Heart left ventricle (tissue), 16 donors: ENCODE measurements at regions not wholly inside any gene's neighbourhood (a gene's known extent, or its start where the extent isn't known, plus 50 kb on each side); places are given as distances from the start of the nearest gene placed in this dataset.

Source experiments
- ATAC-seq, 4 donors: fragments of 200-7000 bp; cut with Tn5 transposase; one replicate each; pipeline ENCODE4 v1.9.1; 2020 to 2022; ENCODE audit warnings: moderate library complexity in 4 of 4, mild to moderate bottlenecking in 3 of 4, moderate number of reproducible peaks in 1 of 4
- DNase-seq, 5 donors: peaks; one replicate each; pipeline ENCODE4 v3.0.0-alpha.2; 2020
- H3K27ac ChIP-seq, 12 donors: fragments of 200-600 bp; sonication (generic) in 4 of 12; one replicate each; pipeline versions ENCODE4 v1.5.0 to v1.8.0; 2016 to 2022; ENCODE audit warnings: mild to moderate bottlenecking in 2 of 12
- H3K27me3 ChIP-seq, 9 donors: fragments of 200-600 bp; sonication (generic) in 2 of 9; one replicate each; pipeline versions ENCODE4 v1.5.1 to v1.8.0; 2016 to 2022; ENCODE audit warnings: mild to moderate bottlenecking in 3 of 9
- H3K36me3 ChIP-seq, 9 donors: fragments of 200-600 bp; sonication (generic) in 2 of 9; one replicate each; pipeline versions ENCODE4 v1.5.0 to v1.8.0; 2018 to 2022; ENCODE audit warnings: mild to moderate bottlenecking in 2 of 9
- H3K4me1 ChIP-seq, 12 donors: fragments of 200-600 bp; sonication (generic) in 4 of 12; one replicate each; pipeline versions ENCODE4 v1.5.0 to v1.8.0; 2016 to 2022; ENCODE audit warnings: mild to moderate bottlenecking in 3 of 12
- H3K4me3 ChIP-seq, 12 donors: fragments of 200-600 bp; sonication (generic) in 4 of 12; one replicate each; pipeline versions ENCODE4 v1.5.0 to v1.8.0; 2017 to 2022; ENCODE audit warnings: mild to moderate bottlenecking in 9 of 12, moderate library complexity in 4 of 12
- H3K9me3 ChIP-seq, 12 donors: fragments of 200-600 bp; sonication (generic) in 4 of 12; one replicate each; pipeline versions ENCODE4 v1.5.0 to v1.8.0; 2016 to 2022; ENCODE audit warnings: mild to moderate bottlenecking in 1 of 12
- POLR2A ChIP-seq, 2 donors: fragments of 450-650 bp; IDR thresholded peaks; one replicate each; pipeline ENCODE4 v1.6.1; 2017; ENCODE audit warnings: antibody characterized with exemption in 2 of 2, mild to moderate bottlenecking in 2 of 2, moderate library complexity in 2 of 2
- WGBS, 4 donors: extraction: QIAGEN DNeasy Blood & Tissue Kit in 2 of 4; methylation state at CpG; one replicate each; pipeline versions ENCODE4 v1.1.5 to v1.1.7; 2013 to 2018; 5-methylcytosine and 5-hydroxymethylcytosine counted together
- intact Hi-C, 10 donors: fragments of 100-400 bp; cut with DNase I; formaldehyde crosslinking; loops; one replicate each; pipeline versions ENCODE4 v1.11.1 to v1.14.2; 2022
- TF ChIP-seq, protein P1 (sequence below), 12 donors: fragments of 200-600 bp; sonication (generic) in 4 of 12; IDR thresholded peaks; one replicate each; pipeline versions ENCODE4 v1.5.0 to v1.8.0; 2018 to 2022; ENCODE audit warnings: antibody characterized with exemption in 12 of 12, mild to moderate bottlenecking in 5 of 12
- donor health status: ischemic (EF 13 %, LVEDD 7.1; RV severe dilation, severe dysfunction).
- donor health status: healthy with polysubstance abuse.
- donor health status: DM: no; HTN: yes; CAD: no.
- donor health status: DM: no; HTN: no; CAD: no.
- donor health status: ischemic (EF 25% LVEDD 6.9; RV normal size, moderate dysfunction).
- donor health status: ischemic (EF 25% LVEDD 5.7; RV mildly dilated, moderate dysfunction).
- donor health status: healthy.
- donor health status: DM: yes; HTN: yes; CAD: no.
- donor health status: ischemic (EF 35%, LVEDD 5.7; RV mildly dilated, moderate dysfunction).
- donor health status: nonischemic (EF 11% LVEDD 7.7; RV severe dilation, severe dysfunction).
- donor health status: DM: yes; HTN: yes; CAD: no.
- donor health status: PGD.
- donor health status: ischemic (EF 29% LVEDD 5.4; RV normal size, mild dysfunction).
- donor health status: nonischemic (EF 23%, LVEDD 6.1; RV moderate dilation, normal function).

GRCh38 chr9:73076970-73077369 is 74.7 kb upstream of the ANXA1 start:
- H3K4me1 ChIP-seq: peaks cover 0 to 4% (median 0%) of the 10 kb centered on the region in 12 donors
- no peak overlapping the region for H3K27ac ChIP-seq
- H3K27me3 ChIP-seq: no peaks in the 10 kb centered on the region
- no peaks in the 10 kb centered on the region for H3K9me3 ChIP-seq
- intact Hi-C loops: no loop called here
- H3K4me3 ChIP-seq: no peak overlapping the region
- ATAC-seq (no peak), DNase-seq (no peak)
- H3K36me3 ChIP-seq: no peaks in the 10 kb centered on the region
- TF ChIP-seq, protein P1, sequence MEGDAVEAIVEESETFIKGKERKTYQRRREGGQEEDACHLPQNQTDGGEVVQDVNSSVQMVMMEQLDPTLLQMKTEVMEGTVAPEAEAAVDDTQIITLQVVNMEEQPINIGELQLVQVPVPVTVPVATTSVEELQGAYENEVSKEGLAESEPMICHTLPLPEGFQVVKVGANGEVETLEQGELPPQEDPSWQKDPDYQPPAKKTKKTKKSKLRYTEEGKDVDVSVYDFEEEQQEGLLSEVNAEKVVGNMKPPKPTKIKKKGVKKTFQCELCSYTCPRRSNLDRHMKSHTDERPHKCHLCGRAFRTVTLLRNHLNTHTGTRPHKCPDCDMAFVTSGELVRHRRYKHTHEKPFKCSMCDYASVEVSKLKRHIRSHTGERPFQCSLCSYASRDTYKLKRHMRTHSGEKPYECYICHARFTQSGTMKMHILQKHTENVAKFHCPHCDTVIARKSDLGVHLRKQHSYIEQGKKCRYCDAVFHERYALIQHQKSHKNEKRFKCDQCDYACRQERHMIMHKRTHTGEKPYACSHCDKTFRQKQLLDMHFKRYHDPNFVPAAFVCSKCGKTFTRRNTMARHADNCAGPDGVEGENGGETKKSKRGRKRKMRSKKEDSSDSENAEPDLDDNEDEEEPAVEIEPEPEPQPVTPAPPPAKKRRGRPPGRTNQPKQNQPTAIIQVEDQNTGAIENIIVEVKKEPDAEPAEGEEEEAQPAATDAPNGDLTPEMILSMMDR (IDR thresholded peaks at IDR 0.05): no peak
- no peak for TF ChIP-seq POLR2A (IDR thresholded peaks at IDR 0.05)

DNA sequence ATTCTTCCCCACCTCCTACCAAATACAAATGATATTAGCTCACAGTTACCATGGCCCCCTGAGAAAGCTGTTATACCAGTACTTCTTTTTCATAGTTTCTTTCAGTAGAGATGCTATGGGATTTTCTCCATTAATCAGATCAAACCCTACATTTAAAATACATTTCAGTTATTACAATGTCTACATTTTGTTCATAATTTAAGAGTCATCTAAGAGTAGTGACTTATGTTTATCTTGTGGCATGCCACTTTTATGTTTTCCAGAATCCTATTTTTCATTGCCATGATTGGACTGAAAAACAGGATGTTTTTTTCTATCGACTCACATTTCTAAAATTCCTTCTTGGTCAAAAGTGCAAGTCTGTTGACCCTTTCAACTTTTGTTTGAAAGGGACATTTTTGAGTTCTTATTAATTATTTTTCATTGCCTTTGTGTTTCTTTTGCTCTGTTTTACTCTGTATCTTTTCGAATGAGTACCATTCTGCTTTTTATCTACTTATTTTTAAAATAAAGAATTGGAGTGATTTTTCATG is 77.4 kb upstream of the ANXA1 start:
- H3K36me3 ChIP-seq: no peaks in the 10 kb centered on the region
- DNase-seq: no peak
- peak overlapping the region in 1 of 12 donors; percentile 44 for H3K27ac ChIP-seq
- H3K27me3 ChIP-seq: no peaks in the 10 kb centered on the region
- intact Hi-C loops: no loop called here
- no peak for ATAC-seq
- no peaks in the 10 kb centered on the region for H3K4me1 ChIP-seq
- no peaks in the 10 kb centered on the region for H3K9me3 ChIP-seq
- no peak overlapping the region for H3K4me3 ChIP-seq
- TF ChIP-seq POLR2A (IDR thresholded peaks at IDR 0.05): no peak
- TF ChIP-seq, protein P1 (IDR thresholded peaks at IDR 0.05): no peak
- WGBS, 4 donors: 51 to 68% (median 60%) methylated on average over 2 of the region's 2 CpGs

DNA sequence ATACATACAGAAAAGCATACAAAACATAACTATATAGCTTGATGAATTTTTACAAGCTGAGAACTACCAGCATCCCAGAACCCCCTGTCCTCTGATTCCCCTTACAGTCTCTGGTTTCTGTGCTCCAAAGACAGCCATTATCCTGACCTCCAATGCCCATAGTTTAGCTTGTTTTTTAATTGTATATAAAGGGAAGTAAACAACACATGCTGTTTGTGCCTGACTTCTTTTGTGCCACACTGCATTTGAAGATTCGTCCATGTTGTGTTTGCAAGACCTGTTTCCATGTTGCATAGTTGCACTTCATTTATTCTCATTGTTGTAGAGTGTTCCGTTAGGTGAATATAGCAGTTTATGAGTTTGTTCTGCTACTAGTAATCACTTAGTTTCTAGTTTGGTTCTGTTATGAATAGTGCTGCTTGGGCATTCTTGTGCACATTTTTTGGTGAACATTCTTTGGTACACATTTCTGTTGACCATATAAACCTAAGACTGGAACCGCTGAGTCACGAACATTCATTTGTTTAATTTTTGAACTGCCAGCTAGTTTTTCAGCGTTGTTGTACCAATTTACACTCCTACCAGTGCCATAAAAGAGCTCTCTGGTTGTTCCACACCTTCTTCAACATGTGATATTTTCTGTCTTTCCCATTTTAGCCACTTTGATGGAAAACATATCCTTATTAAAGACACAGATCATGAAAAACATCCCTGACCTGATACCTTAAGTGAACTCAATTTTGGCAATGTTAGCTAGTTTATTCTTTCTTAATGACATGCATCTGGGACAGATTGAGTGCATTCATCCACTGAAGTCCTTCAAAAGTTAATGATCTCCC is 78.1 kb upstream of the ANXA1 start:
- Histone ChIP-seq H3K4me3 (no peak overlapping the region), H3K9me3 (no peaks in the 10 kb centered on the region), H3K27me3 (no peaks in the 10 kb centered on the region), H3K4me1 (no peaks in the 10 kb centered on the region), H3K36me3 (no peaks in the 10 kb centered on the region), H3K27ac (peak overlapping the region in 1 of 12 donors; percentile 44)
- DNase-seq (no peak), ATAC-seq (no peak)
- intact Hi-C loops: no loop called here
- 87 to 92% (median 88%) methylated on average over 5 of the region's 5 CpGs for WGBS, 4 donors
- TF ChIP-seq, protein P1 (IDR thresholded peaks at IDR 0.05): no peak
- no peak for TF ChIP-seq POLR2A (IDR thresholded peaks at IDR 0.05)

DNA sequence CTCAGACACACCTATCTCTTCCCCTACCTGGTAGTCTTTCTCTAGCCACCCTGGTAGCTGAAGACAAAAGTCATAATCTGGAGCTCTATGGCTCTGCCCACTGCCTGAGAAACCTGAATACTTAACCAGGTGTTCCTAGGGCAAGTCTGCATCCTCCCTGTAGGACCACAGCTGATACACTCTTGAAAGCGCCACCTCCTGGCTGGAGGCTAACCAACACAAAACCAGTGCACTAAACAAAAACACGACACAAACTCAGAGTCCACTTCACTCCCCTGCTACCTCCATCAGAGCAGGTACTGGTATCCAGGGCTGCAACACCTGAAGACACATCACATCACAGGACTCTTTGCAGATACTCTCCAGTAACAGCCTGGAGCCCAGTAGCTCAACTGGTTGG is 84.6 kb upstream of the ANXA1 start:
- H3K36me3 ChIP-seq: no peaks in the 10 kb centered on the region
- H3K27me3 ChIP-seq: no peaks in the 10 kb centered on the region
- intact Hi-C loops: loop anchor here in 1 of 10 donors (5.0 kb wide), 1 partner anchor 955 kb away; no protein-coding TSS in a partner anchor
- WGBS, 4 donors: 92 to 100% (median 96%) methylated on average over 2 of the region's 2 CpGs
- H3K9me3 ChIP-seq: no peaks in the 10 kb centered on the region
- no peak for DNase-seq
- no peak overlapping the region for H3K27ac ChIP-seq
- no peak for ATAC-seq
- no peaks in the 10 kb centered on the region for H3K4me1 ChIP-seq
- no peak for TF ChIP-seq POLR2A (IDR thresholded peaks at IDR 0.05)
- TF ChIP-seq, protein P1 (IDR thresholded peaks at IDR 0.05): no peak
- no peak overlapping the region for H3K4me3 ChIP-seq
